ENCODE measurements at regions not wholly inside any gene's neighbourhood (a gene's known extent, or its start where the extent isn't known, plus 50 kb on each side); places are given as distances from the start of the nearest gene placed in this dataset.

- Mint-ChIP-seq H3K27me3 (peaks cover 15 to 34% of the 10 kb centered on the region in 2 donors), H3K27ac (no peak overlapping the region), H3K9me3 (no peaks in the 10 kb centered on the region), H3K4me3 (no peak overlapping the region), H3K36me3 (no peaks in the 10 kb centered on the region), H3K4me1 (ENCODE audit: low read depth in 2 of 2) (no peaks in the 10 kb centered on the region)
- ATAC-seq, result no peak
- DNase-seq (ENCODE audit: low spot score), result no peak
These were observed 231.9 kb upstream of the SIX2 start for GRCh38 chr2:45241061-45241561.

GRCh38 chr2:45237850-45238542 lies 228.7 kb upstream of the SIX2 start:
- Mint-ChIP-seq H3K4me3 (no peak overlapping the region), H3K4me1 (ENCODE audit: low read depth in 2 of 2) (no peaks in the 10 kb centered on the region), H3K27me3 (peaks cover 17 to 32% of the 10 kb centered on the region in 2 donors), H3K36me3 (no peaks in the 10 kb centered on the region), H3K27ac (no peak overlapping the region), H3K9me3 (no peaks in the 10 kb centered on the region)
- no peak for DNase-seq (ENCODE audit: low spot score)
- peak in 1 of 2 donors; percentile 51 for ATAC-seq

- Mint-ChIP-seq H3K36me3 (no peaks in the 10 kb centered on the region), H3K27ac (no peak overlapping the region), H3K4me1 (ENCODE audit: low read depth in 2 of 2) (no peaks in the 10 kb centered on the region), H3K9me3 (no peaks in the 10 kb centered on the region), H3K4me3 (no peak overlapping the region), H3K27me3 (peaks cover 17 to 32% of the 10 kb centered on the region in 2 donors)
- DNase-seq (ENCODE audit: low spot score) (no peak), ATAC-seq (no peak)
These were observed 227.9 kb upstream of the SIX2 start for GRCh38 chr2:45237128-45237527.

GRCh38 chr2:45236268-45236667 lies 227.0 kb upstream of the SIX2 start:
- no peak overlapping the region for H3K27ac Mint-ChIP-seq
- H3K9me3 Mint-ChIP-seq, result no peaks in the 10 kb centered on the region
- ATAC-seq (no peak), DNase-seq (ENCODE audit: low spot score) (no peak)
- H3K27me3 Mint-ChIP-seq, result peaks cover 14 to 26% of the 10 kb centered on the region in 2 donors
- H3K4me3 Mint-ChIP-seq, result no peak overlapping the region
- no peaks in the 10 kb centered on the region for H3K4me1 Mint-ChIP-seq (ENCODE audit: low read depth in 2 of 2)
- H3K36me3 Mint-ChIP-seq, result no peaks in the 10 kb centered on the region

GRCh38 chr2:45233301-45233700 lies 224.0 kb upstream of the SIX2 start:
- no peaks in the 10 kb centered on the region for H3K4me1 Mint-ChIP-seq (ENCODE audit: low read depth in 2 of 2)
- no peaks in the 10 kb centered on the region for H3K9me3 Mint-ChIP-seq
- H3K27ac Mint-ChIP-seq, result no peak overlapping the region
- DNase-seq (ENCODE audit: low spot score) (no peak), ATAC-seq (no peak)
- H3K4me3 Mint-ChIP-seq, result no peak overlapping the region
- H3K36me3 Mint-ChIP-seq, result no peaks in the 10 kb centered on the region
- peaks cover 16 to 23% of the 10 kb centered on the region in 2 donors for H3K27me3 Mint-ChIP-seq

- DNase-seq (ENCODE audit: low spot score) (no peak), ATAC-seq (no peak)
- no peaks in the 10 kb centered on the region for H3K9me3 Mint-ChIP-seq
- no peaks in the 10 kb centered on the region for H3K4me1 Mint-ChIP-seq (ENCODE audit: low read depth in 2 of 2)
- no peak overlapping the region for H3K4me3 Mint-ChIP-seq
- H3K27me3 Mint-ChIP-seq, result peaks cover 13 to 23% of the 10 kb centered on the region in 2 donors
- no peak overlapping the region for H3K27ac Mint-ChIP-seq
- no peaks in the 10 kb centered on the region for H3K36me3 Mint-ChIP-seq
These were observed 223.6 kb upstream of the SIX2 start for GRCh38 chr2:45232818-45233217.

- DNase-seq (ENCODE audit: low spot score), result no peak
- no peak overlapping the region for H3K27ac Mint-ChIP-seq
- no peak for ATAC-seq
- H3K27me3 Mint-ChIP-seq, result peaks cover 14% of the 10 kb centered on the region in 2 donors
- no peak overlapping the region for H3K4me3 Mint-ChIP-seq
- H3K4me1 Mint-ChIP-seq (ENCODE audit: low read depth in 2 of 2), result no peaks in the 10 kb centered on the region
- no peaks in the 10 kb centered on the region for H3K9me3 Mint-ChIP-seq
- H3K36me3 Mint-ChIP-seq, result no peaks in the 10 kb centered on the region
These were observed 220.2 kb upstream of the SIX2 start for GRCh38 chr2:45229411-45229810.

GRCh38 chr2:45227347-45227746 lies 218.1 kb upstream of the SIX2 start:
- Mint-ChIP-seq H3K36me3 (no peaks in the 10 kb centered on the region), H3K27ac (no peak overlapping the region), H3K27me3 (peaks cover 10 to 14% of the 10 kb centered on the region in 2 donors), H3K9me3 (no peaks in the 10 kb centered on the region), H3K4me3 (no peak overlapping the region), H3K4me1 (ENCODE audit: low read depth in 2 of 2) (no peaks in the 10 kb centered on the region)
- ATAC-seq (no peak), DNase-seq (ENCODE audit: low spot score) (no peak)

GRCh38 chr2:45224993-45225380 lies 215.7 kb upstream of the SIX2 start:
- H3K4me3 Mint-ChIP-seq, result no peak overlapping the region
- ATAC-seq (no peak), DNase-seq (ENCODE audit: low spot score) (no peak)
- no peaks in the 10 kb centered on the region for H3K9me3 Mint-ChIP-seq
- no peak overlapping the region for H3K27ac Mint-ChIP-seq
- H3K27me3 Mint-ChIP-seq, result peaks cover 10 to 19% of the 10 kb centered on the region in 2 donors
- H3K4me1 Mint-ChIP-seq (ENCODE audit: low read depth in 2 of 2), result no peaks in the 10 kb centered on the region
- H3K36me3 Mint-ChIP-seq, result no peaks in the 10 kb centered on the region

GRCh38 chr2:45224321-45224992 lies 215.2 kb upstream of the SIX2 start:
- no peak overlapping the region for H3K4me3 Mint-ChIP-seq
- H3K36me3 Mint-ChIP-seq, result no peaks in the 10 kb centered on the region
- no peak overlapping the region for H3K27ac Mint-ChIP-seq
- H3K9me3 Mint-ChIP-seq, result no peaks in the 10 kb centered on the region
- H3K4me1 Mint-ChIP-seq (ENCODE audit: low read depth in 2 of 2), result no peaks in the 10 kb centered on the region
- ATAC-seq (no peak), DNase-seq (ENCODE audit: low spot score) (no peak)
- H3K27me3 Mint-ChIP-seq, result peaks cover 10 to 19% of the 10 kb centered on the region in 2 donors

GRCh38 chr2:45223531-45223930 lies 214.3 kb upstream of the SIX2 start:
- Mint-ChIP-seq H3K36me3 (no peaks in the 10 kb centered on the region), H3K27me3 (peaks cover 10 to 21% of the 10 kb centered on the region in 2 donors), H3K27ac (no peak overlapping the region), H3K4me1 (ENCODE audit: low read depth in 2 of 2) (no peaks in the 10 kb centered on the region), H3K4me3 (no peak overlapping the region), H3K9me3 (no peaks in the 10 kb centered on the region)
- ATAC-seq (no peak), DNase-seq (ENCODE audit: low spot score) (no peak)

- H3K27me3 Mint-ChIP-seq, result peaks cover 14 to 35% of the 10 kb centered on the region in 2 donors
- H3K27ac Mint-ChIP-seq, result no peak overlapping the region
- H3K4me3 Mint-ChIP-seq, result no peak overlapping the region
- DNase-seq (ENCODE audit: low spot score) (no peak), ATAC-seq (peak; percentile 14 to 37)
- no peaks in the 10 kb centered on the region for H3K9me3 Mint-ChIP-seq
- H3K36me3 Mint-ChIP-seq, result no peaks in the 10 kb centered on the region
- no peaks in the 10 kb centered on the region for H3K4me1 Mint-ChIP-seq (ENCODE audit: low read depth in 2 of 2)
These were observed 211.0 kb upstream of the SIX2 start for GRCh38 chr2:45220227-45220626.

- no peak for ATAC-seq
- no peaks in the 10 kb centered on the region for H3K9me3 Mint-ChIP-seq
- H3K4me3 Mint-ChIP-seq, result no peak overlapping the region
- no peak overlapping the region for H3K27ac Mint-ChIP-seq
- H3K27me3 Mint-ChIP-seq, result peaks cover 11 to 28% of the 10 kb centered on the region in 2 donors
- DNase-seq (ENCODE audit: low spot score), result no peak
- H3K36me3 Mint-ChIP-seq, result no peaks in the 10 kb centered on the region
- no peaks in the 10 kb centered on the region for H3K4me1 Mint-ChIP-seq (ENCODE audit: low read depth in 2 of 2)
These were observed 209.7 kb upstream of the SIX2 start for GRCh38 chr2:45218931-45219339.

GRCh38 chr2:45218297-45218696 lies 209.0 kb upstream of the SIX2 start:
- no peak for DNase-seq (ENCODE audit: low spot score)
- H3K9me3 Mint-ChIP-seq, result no peaks in the 10 kb centered on the region
- H3K27ac Mint-ChIP-seq, result no peak overlapping the region
- H3K4me1 Mint-ChIP-seq (ENCODE audit: low read depth in 2 of 2), result no peaks in the 10 kb centered on the region
- H3K36me3 Mint-ChIP-seq, result no peaks in the 10 kb centered on the region
- no peak for ATAC-seq
- no peak overlapping the region for H3K4me3 Mint-ChIP-seq
- H3K27me3 Mint-ChIP-seq, result peaks cover 11 to 28% of the 10 kb centered on the region in 2 donors

Data from natural killer cell treated with Interleukin-12 subunit alpha and Interleukin-12 subunit beta and Interleukin-15 and Interleukin-18, amount 100 ng/mL, for 72 hours (primary cell).